Upper lobe of right lung (tissue), 1 donor: ENCODE measurements at regions not wholly inside any gene's neighbourhood (a gene's known extent, or its start where the extent isn't known, plus 50 kb on each side); places are given as distances from the start of the nearest gene placed in this dataset.
A peak's percentile ranks its signal among the peaks of the same experiment; 100 is the strongest.

Source experiments
- ATAC-seq: fragments of 200-7000 bp; cut with Tn5 transposase; one replicate; pipeline ENCODE4 v1.9.1; 2020; ENCODE audit warnings: mild to moderate bottlenecking, moderate library complexity
- DNase-seq: peaks from one replicate; pipeline ENCODE4 v3.0.0-alpha.2; 2020
- H3K27ac ChIP-seq: fragments of 200-600 bp; one replicate; pipeline ENCODE4 v1.8.0; 2022
- H3K27me3 ChIP-seq: fragments of 200-600 bp; one replicate; pipeline ENCODE4 v1.8.0; 2022; ENCODE audit warnings: mild to moderate bottlenecking
- H3K36me3 ChIP-seq: fragments of 200-600 bp; one replicate; pipeline ENCODE4 v1.8.0; 2022
- H3K4me1 ChIP-seq: fragments of 200-600 bp; one replicate; pipeline ENCODE4 v1.8.0; 2022
- H3K4me3 ChIP-seq: fragments of 200-600 bp; one replicate; pipeline ENCODE4 v1.8.0; 2022; ENCODE audit warnings: mild to moderate bottlenecking
- H3K9me3 ChIP-seq: fragments of 200-600 bp; one replicate; pipeline ENCODE4 v1.8.0; 2022
- intact Hi-C: fragments of 100-400 bp; cut with DNase I; formaldehyde crosslinking; loops from one replicate; pipeline ENCODE4 v1.11.0; 2022
- TF ChIP-seq, protein P1 (sequence below): fragments of 200-600 bp; IDR thresholded peaks from one replicate; pipeline ENCODE4 v1.8.0; 2022; ENCODE audit warnings: antibody characterized with exemption
- donor health status: DM: no; HTN: yes; CAD: no; lungs with severe emphysema.

DNA sequence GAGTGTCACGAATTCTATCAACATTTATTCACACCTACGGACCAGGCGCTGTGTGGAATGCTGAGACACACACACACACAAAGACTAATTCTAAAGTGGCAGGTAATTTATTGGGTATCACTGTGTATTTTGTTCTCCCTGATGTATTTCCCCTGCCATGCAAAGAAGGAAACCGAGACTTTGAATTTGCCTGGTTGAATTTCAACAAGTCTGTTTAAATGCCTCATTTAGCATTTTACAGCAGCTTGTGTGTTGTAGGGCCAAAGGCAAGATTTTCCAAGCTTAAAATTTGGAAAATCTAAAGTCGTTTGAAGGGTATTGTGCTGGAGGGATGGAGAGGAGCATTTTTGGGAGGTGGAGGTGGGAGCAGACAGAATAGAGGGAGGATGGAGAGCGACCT is 274.4 kb upstream of the ZFP64 start:
- no peaks in the 10 kb centered on the region for H3K36me3 ChIP-seq
- DNase-seq (no peak), ATAC-seq (no peak)
- H3K4me1 ChIP-seq, result no peaks in the 10 kb centered on the region
- no peaks in the 10 kb centered on the region for H3K9me3 ChIP-seq
- intact Hi-C loops, result no loop called here
- H3K27me3 ChIP-seq, result no peaks in the 10 kb centered on the region
- H3K27ac ChIP-seq, result no peak overlapping the region
- TF ChIP-seq, protein P1, sequence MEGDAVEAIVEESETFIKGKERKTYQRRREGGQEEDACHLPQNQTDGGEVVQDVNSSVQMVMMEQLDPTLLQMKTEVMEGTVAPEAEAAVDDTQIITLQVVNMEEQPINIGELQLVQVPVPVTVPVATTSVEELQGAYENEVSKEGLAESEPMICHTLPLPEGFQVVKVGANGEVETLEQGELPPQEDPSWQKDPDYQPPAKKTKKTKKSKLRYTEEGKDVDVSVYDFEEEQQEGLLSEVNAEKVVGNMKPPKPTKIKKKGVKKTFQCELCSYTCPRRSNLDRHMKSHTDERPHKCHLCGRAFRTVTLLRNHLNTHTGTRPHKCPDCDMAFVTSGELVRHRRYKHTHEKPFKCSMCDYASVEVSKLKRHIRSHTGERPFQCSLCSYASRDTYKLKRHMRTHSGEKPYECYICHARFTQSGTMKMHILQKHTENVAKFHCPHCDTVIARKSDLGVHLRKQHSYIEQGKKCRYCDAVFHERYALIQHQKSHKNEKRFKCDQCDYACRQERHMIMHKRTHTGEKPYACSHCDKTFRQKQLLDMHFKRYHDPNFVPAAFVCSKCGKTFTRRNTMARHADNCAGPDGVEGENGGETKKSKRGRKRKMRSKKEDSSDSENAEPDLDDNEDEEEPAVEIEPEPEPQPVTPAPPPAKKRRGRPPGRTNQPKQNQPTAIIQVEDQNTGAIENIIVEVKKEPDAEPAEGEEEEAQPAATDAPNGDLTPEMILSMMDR, result no peak
- H3K4me3 ChIP-seq, result no peak overlapping the region

DNA sequence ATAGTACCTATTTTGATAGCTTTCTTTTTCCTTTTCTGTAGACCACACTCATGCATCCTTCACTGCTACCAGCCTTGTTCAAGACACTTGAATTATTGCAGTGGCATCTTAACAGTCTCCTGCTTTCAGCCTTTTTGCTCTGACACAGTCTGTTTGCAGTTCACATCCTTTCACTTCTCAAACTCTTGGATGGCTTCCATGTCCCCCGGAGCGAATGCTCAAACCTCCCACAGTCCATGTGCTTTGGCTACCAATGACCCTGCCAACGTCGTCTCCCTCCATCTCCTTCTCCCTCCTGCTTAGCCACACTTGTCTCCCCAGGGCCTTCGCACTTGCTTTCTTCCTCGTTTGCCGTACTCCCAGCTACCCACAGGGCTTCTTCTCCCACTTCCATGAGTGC is 270.0 kb upstream of the ZFP64 start:
- DNase-seq (no peak), ATAC-seq (no peak)
- intact Hi-C loops, result no loop called here

DNA sequence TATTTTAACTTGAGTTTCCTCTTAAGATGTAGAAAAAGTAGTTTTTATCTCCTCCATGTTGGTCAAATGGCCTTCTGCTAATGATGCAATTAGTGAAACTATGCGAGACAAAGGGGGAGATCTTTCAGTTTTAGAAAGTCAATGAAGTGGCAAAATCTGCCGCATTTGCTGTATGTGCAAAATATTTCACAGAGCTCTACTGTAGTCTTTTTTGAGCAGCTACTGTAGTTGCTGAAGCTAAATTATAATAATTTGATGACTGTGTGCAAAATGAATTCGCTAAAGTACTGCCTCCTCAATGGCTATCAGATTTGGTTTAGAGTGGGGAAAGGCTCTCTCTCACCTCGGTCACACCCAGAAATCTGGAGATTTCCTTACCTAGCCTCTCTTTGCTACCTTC is 267.6 kb upstream of the ZFP64 start:
- no peaks in the 10 kb centered on the region for H3K9me3 ChIP-seq
- TF ChIP-seq, protein P1, result no peak
- no peaks in the 10 kb centered on the region for H3K36me3 ChIP-seq
- intact Hi-C loops, result no loop called here
- no peak overlapping the region for H3K4me3 ChIP-seq
- no peak overlapping the region for H3K27ac ChIP-seq
- no peaks in the 10 kb centered on the region for H3K27me3 ChIP-seq
- H3K4me1 ChIP-seq, result no peaks in the 10 kb centered on the region
- DNase-seq (no peak), ATAC-seq (no peak)

More for the DNA sequence above, 270.0 kb upstream of the ZFP64 start:
- no peak overlapping the region for H3K27ac ChIP-seq
- no peaks in the 10 kb centered on the region for H3K36me3 ChIP-seq
- H3K4me3 ChIP-seq, result no peak overlapping the region
- H3K9me3 ChIP-seq, result no peaks in the 10 kb centered on the region
- TF ChIP-seq, protein P1, result no peak
- no peaks in the 10 kb centered on the region for H3K27me3 ChIP-seq
- no peaks in the 10 kb centered on the region for H3K4me1 ChIP-seq

DNA sequence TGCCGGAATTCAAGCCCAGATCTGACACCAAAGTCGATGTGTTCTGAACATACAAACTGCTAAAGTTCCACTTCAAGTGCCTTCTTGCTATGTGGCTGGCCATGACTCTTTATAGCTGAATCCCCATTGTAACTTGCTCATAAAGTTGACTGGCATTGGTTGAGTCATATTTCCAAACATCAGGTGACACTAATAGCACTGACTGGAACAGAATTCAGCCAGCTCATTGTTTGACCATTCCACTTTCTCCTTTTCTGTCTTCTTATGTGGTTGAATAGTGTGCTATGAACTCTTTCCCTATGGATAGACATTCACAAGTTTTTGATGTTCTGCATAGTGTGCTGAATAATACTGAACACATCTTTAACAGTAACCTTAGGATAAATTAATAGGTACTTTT is 266.2 kb upstream of the ZFP64 start:
- DNase-seq (no peak), ATAC-seq (no peak)
- no peaks in the 10 kb centered on the region for H3K36me3 ChIP-seq
- no peak overlapping the region for H3K4me3 ChIP-seq
- no peaks in the 10 kb centered on the region for H3K4me1 ChIP-seq
- intact Hi-C loops, result no loop called here
- H3K9me3 ChIP-seq, result no peaks in the 10 kb centered on the region
- H3K27me3 ChIP-seq, result no peaks in the 10 kb centered on the region
- no peak overlapping the region for H3K27ac ChIP-seq
- TF ChIP-seq, protein P1, result no peak

DNA sequence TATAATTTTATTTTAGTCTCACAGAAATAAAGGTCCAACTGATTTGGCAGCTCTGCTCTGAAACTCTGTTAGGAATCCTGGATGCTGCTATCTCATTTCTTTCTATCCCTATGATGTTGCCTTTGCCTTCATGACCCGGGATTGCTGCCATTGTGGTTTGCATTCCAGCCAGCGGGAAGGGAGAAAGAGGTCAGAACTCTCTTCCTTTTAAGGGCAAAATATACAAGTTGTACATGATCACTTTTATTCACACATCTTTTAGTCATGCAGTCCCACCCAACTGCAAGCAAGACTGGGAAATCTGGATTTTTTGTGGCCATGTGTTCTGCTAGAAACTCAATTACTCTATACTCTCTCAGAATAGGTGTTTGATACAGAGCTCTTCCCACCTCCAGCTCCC is 263.1 kb upstream of the ZFP64 start:
- TF ChIP-seq, protein P1, result no peak
- no peak overlapping the region for H3K27ac ChIP-seq
- no peak overlapping the region for H3K4me3 ChIP-seq
- H3K36me3 ChIP-seq, result no peaks in the 10 kb centered on the region
- DNase-seq (no peak), ATAC-seq (no peak)
- intact Hi-C loops, result no loop called here
- H3K4me1 ChIP-seq, result no peaks in the 10 kb centered on the region
- no peaks in the 10 kb centered on the region for H3K9me3 ChIP-seq
- H3K27me3 ChIP-seq, result no peaks in the 10 kb centered on the region

DNA sequence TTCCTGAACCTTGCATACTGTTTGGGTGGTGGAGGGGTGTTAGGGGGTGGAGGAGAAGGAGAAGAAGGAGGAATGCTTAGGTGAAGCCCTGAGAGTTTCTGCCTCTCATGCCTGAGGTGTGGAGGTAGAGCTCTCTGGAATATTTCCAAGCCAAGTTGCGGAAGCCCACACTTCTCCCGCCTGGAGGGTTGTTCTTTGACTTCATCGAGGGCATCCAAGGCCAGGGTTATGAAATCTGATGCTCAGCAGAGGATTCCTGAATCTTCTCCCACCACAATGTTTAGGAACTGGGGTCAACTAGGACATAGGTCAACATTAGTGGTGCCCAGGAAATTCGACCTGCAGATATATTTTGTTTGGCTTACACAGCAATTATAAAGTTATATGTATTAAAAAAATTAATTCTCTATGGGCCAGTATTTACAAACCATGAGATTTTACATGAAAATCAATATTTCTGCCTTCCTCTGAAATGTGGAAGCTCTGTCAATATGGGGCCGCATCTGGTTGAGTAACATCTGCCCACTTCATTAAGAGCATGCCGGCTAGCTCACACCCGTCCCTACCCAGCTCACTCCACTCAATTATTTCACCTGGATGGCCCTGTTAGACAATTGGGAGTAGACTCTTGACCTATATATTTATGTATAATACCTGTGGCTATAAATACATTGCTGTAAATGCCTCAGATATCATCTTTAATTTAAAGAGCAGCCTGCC is 257.1 kb upstream of the ZFP64 start:
- no peak overlapping the region for H3K27ac ChIP-seq

More for the DNA sequence above, 257.1 kb upstream of the ZFP64 start:
- Histone ChIP-seq H3K4me1 (no peaks in the 10 kb centered on the region), H3K4me3 (no peak overlapping the region), H3K27me3 (no peaks in the 10 kb centered on the region), H3K36me3 (no peaks in the 10 kb centered on the region), H3K9me3 (no peaks in the 10 kb centered on the region)
- intact Hi-C loops, result no loop called here
- peak; percentile 21 for ATAC-seq
- no peak for DNase-seq
- TF ChIP-seq, protein P1, result no peak
